Trophoblast cell (in vitro differentiated cells and primary cell): ENCODE measurements at regions not wholly inside any gene's neighbourhood (a gene's known extent, or its start where the extent isn't known, plus 50 kb on each side); places are given as distances from the start of the nearest gene placed in this dataset.

Experiments
- DNase-seq, 2 donors: peaks; one replicate each; pipeline ENCODE4 v3.0.0-alpha.2; 2016
- H2AFZ ChIP-seq: 2 replicates; pipeline ENCODE4 v1.6.1; 2013; ENCODE audit warnings: low read length, moderate library complexity, mild to moderate bottlenecking; ENCODE audit not compliant: insufficient read depth, poor library complexity
- H2AK5ac ChIP-seq: 2 replicates; pipeline ENCODE4 v1.6.1; 2013; ENCODE audit warnings: mild to moderate bottlenecking, low read length
- H2BK120ac ChIP-seq: 2 replicates; pipeline ENCODE4 v1.6.1; 2013; ENCODE audit warnings: low read length, mild to moderate bottlenecking, moderate library complexity; ENCODE audit not compliant: insufficient read depth, poor library complexity
- H2BK12ac ChIP-seq: 2 replicates; pipeline ENCODE4 v1.6.1; 2013; ENCODE audit warnings: mild to moderate bottlenecking, low read length, moderate library complexity
- H2BK5ac ChIP-seq: 2 replicates; pipeline ENCODE4 v1.6.1; 2013; ENCODE audit warnings: low read length, low read depth, moderate library complexity, mild to moderate bottlenecking; ENCODE audit not compliant: poor library complexity
- H3K14ac ChIP-seq: 2 replicates; pipeline ENCODE4 v1.6.1; 2013; ENCODE audit warnings: mild to moderate bottlenecking, low read length
- H3K18ac ChIP-seq: 2 replicates; pipeline ENCODE4 v1.6.1; 2013; ENCODE audit warnings: mild to moderate bottlenecking, low read length
- H3K23ac ChIP-seq: 2 replicates; pipeline ENCODE4 v1.6.1; 2013; ENCODE audit warnings: low read length
- H3K27ac ChIP-seq: 2 replicates; pipeline ENCODE4 v1.5.1; 2013; ENCODE audit warnings: low read depth, mild to moderate bottlenecking, inconsistent platforms, low read length, moderate library complexity
- H3K27me3 ChIP-seq: 2 replicates; pipeline ENCODE4 v1.6.1; 2013; ENCODE audit warnings: inconsistent platforms, mild to moderate bottlenecking, low read length, moderate library complexity; ENCODE audit not compliant: insufficient read depth
- H3K36me3 ChIP-seq, 2 experiments: 1 replicate in 1 of 2; 2 replicates in 1 of 2; pipeline ENCODE4 v1.6.1; 2013; ENCODE audit warnings: low read length in 2 of 2, mild to moderate bottlenecking in 2 of 2, moderate library complexity in 1 of 2; ENCODE audit not compliant: insufficient read depth in 2 of 2, control insufficient read depth in 1 of 2
- H3K4ac ChIP-seq: 2 replicates; pipeline ENCODE4 v1.6.1; 2013; ENCODE audit warnings: low read depth, mild to moderate bottlenecking, low read length, moderate library complexity
- H3K4me1 ChIP-seq, 2 experiments: 1 replicate in 1 of 2; 2 replicates in 1 of 2; pipeline ENCODE4 v1.6.1; 2013; ENCODE audit warnings: low read length in 2 of 2, mild to moderate bottlenecking in 2 of 2, moderate library complexity in 1 of 2; ENCODE audit not compliant: insufficient read depth in 2 of 2, control insufficient read depth in 1 of 2
- H3K4me2 ChIP-seq: 2 replicates; pipeline ENCODE4 v1.6.1; 2013; ENCODE audit warnings: inconsistent platforms, mild to moderate bottlenecking, low read length, moderate library complexity
- H3K4me3 ChIP-seq: 2 replicates; pipeline ENCODE4 v1.5.1; 2013; ENCODE audit warnings: mild to moderate bottlenecking, low read depth, low read length, inconsistent platforms
- H3K79me1 ChIP-seq: one replicate; pipeline ENCODE4 v1.6.1; 2013; ENCODE audit warnings: low read length
- H3K79me2 ChIP-seq: 2 replicates; pipeline ENCODE4 v1.6.1; 2013; ENCODE audit warnings: low read length, mild to moderate bottlenecking; ENCODE audit not compliant: control insufficient read depth, insufficient read depth, poor library complexity
- H3K9ac ChIP-seq: 2 replicates; pipeline ENCODE4 v1.6.1; 2013; ENCODE audit warnings: mild to moderate bottlenecking, low read length
- H3K9me3 ChIP-seq: 2 replicates; pipeline ENCODE4 v1.6.1; 2013; ENCODE audit warnings: low read depth, mild to moderate bottlenecking, control low read depth, inconsistent platforms, low read length; ENCODE audit not compliant: insufficient read depth
- H4K12ac ChIP-seq: 2 replicates; pipeline ENCODE4 v1.6.1; 2013; ENCODE audit warnings: low read depth, mild to moderate bottlenecking, low read length, moderate library complexity
- H4K8ac ChIP-seq: 2 replicates; pipeline ENCODE4 v1.6.1; 2013; ENCODE audit warnings: low read depth, mild to moderate bottlenecking, low read length, moderate library complexity
- H4K91ac ChIP-seq: one replicate; pipeline ENCODE4 v1.6.1; 2013; ENCODE audit warnings: low read depth, mild to moderate bottlenecking, low read length, moderate library complexity
- WGBS: extraction: QIAGEN DNeasy Blood & Tissue Kit; methylation state at CpG from one replicate; pipeline ENCODE4 v1.1.7; 2013; ENCODE audit warnings: missing lambda C conversion rate; ENCODE audit not compliant: insufficient read length, insufficient coverage; ENCODE audit errors: extremely low coverage; 5-methylcytosine and 5-hydroxymethylcytosine counted together

- no peak for DNase-seq
- peaks cover 2% of the 10 kb centered on the region for H3K9me3 ChIP-seq
- H2AK5ac ChIP-seq, result no peak overlapping the region
- H3K23ac ChIP-seq, result no peak overlapping the region
- no peak overlapping the region for H3K18ac ChIP-seq
- no peak overlapping the region for H2AFZ ChIP-seq
- peaks cover 2 to 5% of the 10 kb centered on the region in 2 experiments for H3K4me1 ChIP-seq
- H2BK5ac ChIP-seq, result no peak overlapping the region
- no peak overlapping the region for H3K4me2 ChIP-seq
- no peak overlapping the region for H3K14ac ChIP-seq
- no peak overlapping the region for H2BK12ac ChIP-seq
- no peak overlapping the region for H4K12ac ChIP-seq
- no peaks in the 10 kb centered on the region for H3K27me3 ChIP-seq
- H3K4ac ChIP-seq, result no peak overlapping the region
- no peak overlapping the region for H3K9ac ChIP-seq
- H4K91ac ChIP-seq, result no peak overlapping the region
- no peak overlapping the region for H3K27ac ChIP-seq
- no peaks in the 10 kb centered on the region for H3K79me2 ChIP-seq
- no peak overlapping the region for H3K4me3 ChIP-seq
- no CpG with 5 or more reads among the region's 3 CpGs for WGBS
- no peaks in the 10 kb centered on the region for H3K36me3 ChIP-seq
- H4K8ac ChIP-seq, result no peak overlapping the region
- no peak overlapping the region for H2BK120ac ChIP-seq
- no peaks in the 10 kb centered on the region for H3K79me1 ChIP-seq
These were observed 239.8 kb upstream of the SALL1 start for GRCh38 chr16:51390877-51391276.

- Histone ChIP-seq H3K9me3 (peaks cover 2% of the 10 kb centered on the region), H3K23ac (no peak overlapping the region), H3K4me1 (peaks cover 2 to 5% of the 10 kb centered on the region in 2 experiments), H3K4me3 (no peak overlapping the region), H2AK5ac (no peak overlapping the region), H3K18ac (no peak overlapping the region), H3K9ac (no peak overlapping the region), H3K36me3 (no peaks in the 10 kb centered on the region), H2BK120ac (no peak overlapping the region), H3K4ac (no peak overlapping the region), H2BK12ac (no peak overlapping the region), H3K79me1 (no peaks in the 10 kb centered on the region), H3K79me2 (no peaks in the 10 kb centered on the region), H4K12ac (no peak overlapping the region), H2AFZ (no peak overlapping the region), H3K14ac (no peak overlapping the region), H3K4me2 (no peak overlapping the region), H3K27me3 (no peaks in the 10 kb centered on the region), H4K91ac (no peak overlapping the region), H2BK5ac (no peak overlapping the region), H4K8ac (no peak overlapping the region), H3K27ac (no peak overlapping the region)
- no peak for DNase-seq
- WGBS, result no CpG with 5 or more reads among the region's 1 CpG
These were observed 238.8 kb upstream of the SALL1 start for GRCh38 chr16:51389881-51390280.

- no peak for DNase-seq
- Histone ChIP-seq H4K12ac (no peak overlapping the region), H3K4ac (no peak overlapping the region), H4K91ac (no peak overlapping the region), H3K79me2 (no peaks in the 10 kb centered on the region), H4K8ac (no peak overlapping the region), H3K36me3 (no peaks in the 10 kb centered on the region), H3K4me1 (peaks cover 6 to 9% of the 10 kb centered on the region in 2 experiments), H2BK12ac (no peak overlapping the region), H3K79me1 (no peaks in the 10 kb centered on the region), H2AK5ac (no peak overlapping the region), H2AFZ (no peak overlapping the region), H2BK5ac (no peak overlapping the region), H3K4me3 (no peak overlapping the region), H3K4me2 (no peak overlapping the region), H3K14ac (no peak overlapping the region), H2BK120ac (no peak overlapping the region), H3K23ac (no peak overlapping the region), H3K27me3 (no peaks in the 10 kb centered on the region), H3K9me3 (peaks cover 2% of the 10 kb centered on the region), H3K18ac (no peak overlapping the region), H3K9ac (no peak overlapping the region), H3K27ac (no peak overlapping the region)
- WGBS, result no CpG with 5 or more reads among the region's 6 CpGs
These were observed 237.5 kb upstream of the SALL1 start for GRCh38 chr16:51388516-51388951.

DNA sequence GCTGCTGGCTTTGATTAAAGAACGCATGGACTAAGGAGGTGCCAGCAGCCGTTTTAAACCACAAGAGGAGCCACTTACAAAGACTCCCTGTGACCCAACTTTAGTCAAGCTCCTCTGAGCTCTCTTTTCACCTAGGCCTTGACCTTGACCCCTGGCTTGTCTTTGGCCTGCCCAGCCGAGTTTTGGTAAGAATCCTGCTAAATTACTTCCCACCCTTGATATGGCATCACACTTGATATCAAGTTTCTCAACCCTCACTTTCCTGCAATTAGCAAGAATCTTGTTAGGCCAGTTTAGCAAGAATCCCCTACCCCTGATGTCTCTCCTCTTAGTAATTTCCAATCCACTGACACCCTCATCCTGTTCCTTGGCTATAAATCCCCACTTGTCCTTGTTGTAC is 232.8 kb upstream of the SALL1 start:
- no peak overlapping the region for H3K4ac ChIP-seq
- no peak overlapping the region for H3K23ac ChIP-seq
- H3K4me1 ChIP-seq, result peaks cover 9 to 13% of the 10 kb centered on the region in 2 experiments
- H3K36me3 ChIP-seq, result no peaks in the 10 kb centered on the region
- no peak overlapping the region for H3K18ac ChIP-seq
- peaks cover 2% of the 10 kb centered on the region for H3K9me3 ChIP-seq
- H3K4me3 ChIP-seq, result no peak overlapping the region
- DNase-seq, result no peak
- H4K8ac ChIP-seq, result no peak overlapping the region
- H4K91ac ChIP-seq, result no peak overlapping the region
- H2BK5ac ChIP-seq, result no peak overlapping the region
- H2BK12ac ChIP-seq, result no peak overlapping the region
- no peak overlapping the region for H2BK120ac ChIP-seq
- no CpG with 5 or more reads among the region's 3 CpGs for WGBS
- H2AFZ ChIP-seq, result no peak overlapping the region
- H4K12ac ChIP-seq, result no peak overlapping the region
- H2AK5ac ChIP-seq, result no peak overlapping the region
- H3K79me2 ChIP-seq, result no peaks in the 10 kb centered on the region
- no peaks in the 10 kb centered on the region for H3K79me1 ChIP-seq
- no peaks in the 10 kb centered on the region for H3K27me3 ChIP-seq
- H3K14ac ChIP-seq, result no peak overlapping the region
- no peak overlapping the region for H3K4me2 ChIP-seq
- no peak overlapping the region for H3K9ac ChIP-seq
- H3K27ac ChIP-seq, result no peak overlapping the region
